CMK (cell line): ENCODE measurements at regions not wholly inside any gene's neighbourhood (a gene's known extent, or its start where the extent isn't known, plus 50 kb on each side); places are given as distances from the start of the nearest gene placed in this dataset.

Experiments
- DNase-seq: peaks from one replicate; pipeline ENCODE4 v3.0.0-alpha.2; 2010; ENCODE audit warnings: low read depth

DNA sequence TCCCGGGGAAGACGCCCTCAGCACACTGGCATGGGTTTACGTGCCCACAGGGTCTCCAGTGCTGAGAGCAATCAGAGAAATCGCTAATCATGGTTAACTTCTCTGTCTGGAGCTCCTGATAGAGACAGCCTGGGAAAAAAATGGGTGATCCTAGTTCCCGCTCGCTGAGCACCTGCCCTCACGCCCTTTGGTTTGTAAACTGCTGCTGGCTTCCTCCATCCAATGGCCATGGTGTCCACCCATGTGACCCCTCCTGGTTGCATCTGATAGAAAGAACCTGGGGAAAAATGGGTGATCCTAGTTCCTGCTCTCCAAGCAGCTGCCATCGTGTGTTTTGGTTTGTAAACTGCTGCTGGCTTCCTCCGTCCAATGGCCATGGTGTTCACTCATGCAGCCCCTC lies 402.2 kb downstream of the PRDM2 start:
- DNase-seq, result no peak

- no peak for DNase-seq
Observed at GRCh38 chr1:14103878-14104430, 404.0 kb downstream of the PRDM2 start.

DNA sequence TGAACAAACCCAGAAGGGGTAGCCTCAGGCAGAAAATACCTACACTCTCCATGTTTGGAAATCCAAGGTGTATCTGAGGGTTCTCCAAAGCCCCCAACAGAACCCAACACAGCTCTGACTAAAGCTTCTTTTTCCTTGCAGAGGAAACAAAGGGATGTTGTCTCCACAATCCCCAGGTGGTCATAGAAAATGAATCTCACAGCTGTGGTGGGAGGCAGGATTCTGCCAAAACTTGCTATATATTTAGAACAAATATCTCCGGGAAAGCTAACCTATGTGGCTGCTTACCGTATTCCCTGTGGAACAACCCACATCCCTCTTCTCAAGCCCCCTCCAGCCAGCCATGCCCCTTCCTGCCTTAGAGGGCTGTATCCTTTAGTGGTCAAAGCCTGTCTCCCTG lies 406.1 kb downstream of the PRDM2 start:
- DNase-seq, result no peak

DNA sequence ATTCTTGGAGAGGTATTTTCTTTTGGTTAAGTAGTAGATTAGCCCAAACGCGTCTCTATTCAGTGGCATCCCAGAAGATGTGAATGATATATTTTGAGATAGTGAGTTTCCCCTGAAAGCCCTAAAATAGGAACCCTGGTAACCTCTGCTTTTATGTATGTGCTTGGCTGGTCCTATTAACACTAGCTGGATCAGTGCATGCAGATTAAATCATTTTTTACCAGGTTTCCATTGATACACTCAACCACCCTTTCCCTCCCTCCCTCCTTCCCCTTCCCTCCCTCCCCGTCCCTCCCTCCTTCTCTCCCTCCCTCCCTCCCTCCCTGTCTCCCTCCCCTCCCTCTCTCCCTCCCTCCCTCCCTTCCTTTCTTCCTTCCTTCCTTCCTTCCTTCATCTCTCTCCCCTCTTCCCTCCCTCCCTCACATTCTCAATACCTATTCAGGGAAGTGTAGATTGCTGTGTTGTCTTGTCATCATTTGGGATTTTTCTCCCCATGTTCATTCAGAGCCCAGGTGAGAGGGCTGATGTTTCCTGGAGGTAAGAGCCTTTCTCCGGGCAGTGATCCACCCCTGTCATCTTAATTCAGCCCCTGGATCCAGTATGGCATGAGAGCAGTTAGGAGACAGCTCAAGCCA lies 406.8 kb downstream of the PRDM2 start:
- no peak for DNase-seq

DNA sequence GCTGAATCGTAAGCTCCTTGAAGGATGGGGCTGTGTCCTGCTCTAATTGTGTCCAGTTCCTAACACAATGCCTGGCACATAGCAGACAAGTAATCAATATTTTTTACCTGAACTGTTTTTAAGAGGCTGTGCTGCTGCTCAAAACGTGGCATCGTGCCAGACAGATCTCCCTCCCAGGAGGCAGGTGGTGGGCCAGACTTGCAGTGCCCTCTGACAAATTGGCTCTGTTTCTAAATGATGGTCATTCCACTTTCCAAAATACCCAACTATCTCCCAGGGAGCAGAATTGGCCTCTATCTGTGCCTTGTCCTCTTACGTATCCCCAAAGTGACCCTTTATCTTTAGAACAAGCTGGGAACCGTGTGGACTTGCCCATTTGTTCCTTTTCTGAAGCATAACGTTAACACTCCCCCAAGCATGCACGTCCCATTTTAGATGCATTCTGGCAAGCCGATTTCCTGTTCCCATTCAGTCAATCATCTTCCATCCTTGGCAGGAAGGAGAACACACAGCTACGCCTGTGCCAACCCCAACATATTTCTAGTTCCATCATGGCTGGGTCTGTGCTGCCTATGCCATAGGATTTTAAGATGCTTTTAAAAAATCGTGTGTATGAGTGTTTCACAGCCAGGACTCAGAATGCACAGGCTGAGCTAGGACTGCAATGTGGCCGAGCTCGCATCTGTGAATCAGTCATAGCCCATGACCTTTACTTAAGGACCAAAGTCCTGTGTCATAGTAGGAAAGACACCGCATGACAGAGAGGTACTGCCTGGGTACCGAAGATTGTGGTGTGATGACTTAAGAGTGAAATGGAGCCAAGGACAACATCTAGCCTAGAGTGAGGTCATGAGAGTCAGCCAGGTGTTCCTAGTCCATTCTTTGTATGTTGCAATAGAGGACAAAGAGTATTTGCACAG lies 408.6 kb downstream of the PRDM2 start:
- DNase-seq, result no peak

DNA sequence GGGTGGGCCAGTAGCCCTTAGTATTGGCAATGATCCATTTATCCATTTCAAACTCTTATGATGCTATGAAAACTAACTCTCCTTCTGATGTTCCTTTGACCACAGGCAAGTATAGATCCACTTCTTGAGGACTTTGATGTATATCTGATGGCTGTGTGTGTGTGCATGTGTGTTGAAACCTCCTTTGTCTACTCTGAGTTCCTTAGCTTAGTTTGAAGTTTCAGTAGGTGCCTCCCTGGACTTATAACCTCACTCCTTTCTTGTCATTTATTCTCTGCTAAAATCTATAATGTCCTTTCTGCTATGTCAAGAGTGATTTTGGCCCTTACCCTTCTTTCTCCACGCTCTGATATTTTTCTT lies 409.3 kb downstream of the PRDM2 start:
- no peak for DNase-seq

- no peak for DNase-seq
Observed at GRCh38 chr1:14110040-14110439, 410.1 kb downstream of the PRDM2 start.

- DNase-seq, result no peak
Observed at GRCh38 chr1:14111121-14111520, 411.1 kb downstream of the PRDM2 start.

- DNase-seq, result no peak
Observed at GRCh38 chr1:14112613-14113012, 412.6 kb downstream of the PRDM2 start.

DNA sequence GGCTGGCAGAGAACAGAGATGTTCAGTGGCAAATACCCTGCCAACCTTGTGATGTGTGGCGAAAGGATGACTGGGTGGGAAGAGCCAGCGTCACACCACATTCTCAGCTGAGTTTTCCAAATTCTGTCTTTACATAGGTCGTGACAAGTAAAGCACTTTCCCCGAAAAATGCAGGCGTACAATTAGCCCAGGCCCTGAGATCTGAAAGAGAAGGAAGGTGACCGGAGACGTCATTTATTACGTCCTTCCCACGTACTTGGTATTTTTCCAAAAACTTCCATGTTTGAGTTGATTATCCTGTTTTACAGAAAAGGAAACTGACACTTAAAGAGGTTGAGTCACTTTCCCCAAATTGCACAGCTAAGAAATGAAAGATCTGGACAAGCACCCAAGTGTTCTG lies 413.3 kb downstream of the PRDM2 start:
- no peak for DNase-seq

DNA sequence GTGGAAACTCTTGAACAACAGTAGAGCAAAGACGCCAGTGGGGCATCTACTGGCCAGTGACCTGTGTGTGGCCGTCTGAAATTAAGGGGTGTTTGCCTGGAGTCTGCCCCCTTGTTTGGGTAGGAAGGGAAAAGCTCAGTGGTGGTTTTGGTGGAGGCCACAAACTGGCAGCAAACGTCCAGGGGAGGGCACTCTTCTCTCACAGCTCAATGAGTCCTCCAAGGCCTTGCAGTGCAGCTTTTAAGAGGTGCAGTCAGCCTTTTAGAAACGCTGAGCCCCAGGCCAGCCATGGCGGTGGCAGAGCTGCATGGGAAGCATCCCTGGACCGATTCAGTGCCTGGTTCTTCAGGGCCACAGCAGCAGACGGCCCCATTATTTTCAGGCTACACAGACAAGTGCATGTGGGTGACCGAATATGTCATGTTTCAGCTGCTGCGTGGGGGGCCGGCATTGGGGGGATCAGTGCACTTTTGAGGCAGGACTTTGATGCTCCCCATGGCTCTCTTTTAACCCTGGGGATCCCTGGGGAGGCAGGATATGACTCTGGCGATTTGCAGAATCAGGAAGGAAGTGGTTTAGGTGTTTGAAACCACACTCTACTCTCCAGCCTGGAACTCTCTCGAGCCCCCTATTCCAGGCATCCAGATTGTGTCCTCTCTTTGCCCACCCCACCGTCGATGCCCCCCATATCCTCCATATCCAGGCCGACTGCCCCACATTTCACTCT lies 414.0 kb downstream of the PRDM2 start:
- DNase-seq, result no peak

GRCh38 chr1:14115976-14116375 lies 416.0 kb downstream of the PRDM2 start:
- DNase-seq, result no peak

GRCh38 chr1:14117700-14118099 lies 417.7 kb downstream of the PRDM2 start:
- no peak for DNase-seq

DNA sequence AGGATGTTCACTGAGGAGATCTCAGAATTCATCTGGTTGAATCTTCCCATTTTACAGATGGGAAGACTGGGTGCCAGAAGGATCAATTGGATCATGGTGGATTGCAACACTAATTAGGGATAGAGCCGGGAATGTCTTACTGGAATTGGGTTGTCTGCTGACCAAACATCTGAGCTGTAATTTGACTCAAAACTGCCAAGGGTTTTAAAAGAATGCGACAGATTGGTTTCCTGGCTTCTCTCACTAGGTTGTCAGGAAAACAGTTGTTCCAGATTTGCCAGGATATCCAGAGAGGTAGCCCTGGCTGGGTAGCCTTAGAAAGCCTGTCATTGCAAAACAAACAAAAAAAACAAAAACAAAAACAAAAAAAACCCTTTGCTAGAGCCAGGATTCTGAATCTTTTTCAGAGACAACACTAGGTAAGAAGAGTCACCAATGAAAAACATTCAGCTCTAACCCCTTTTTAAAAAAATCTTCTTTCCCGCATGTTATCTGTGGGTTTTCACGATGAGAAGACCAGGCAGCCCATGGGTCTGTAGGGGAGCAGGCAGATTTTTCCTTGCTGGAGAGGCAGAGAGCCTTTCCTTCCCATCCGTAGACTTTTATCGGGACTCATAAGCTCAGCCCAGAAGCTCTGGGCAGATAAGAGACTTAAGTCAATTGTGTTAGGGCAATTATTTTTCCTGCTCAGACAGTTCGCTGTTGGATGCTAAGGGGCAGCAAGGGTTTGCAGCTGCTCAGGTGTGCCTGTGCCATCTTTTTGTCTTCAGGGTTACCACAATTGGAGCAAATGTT lies 418.9 kb downstream of the PRDM2 start:
- no peak for DNase-seq

- no peak for DNase-seq
Observed at GRCh38 chr1:14120895-14121294, 420.9 kb downstream of the PRDM2 start.

DNA sequence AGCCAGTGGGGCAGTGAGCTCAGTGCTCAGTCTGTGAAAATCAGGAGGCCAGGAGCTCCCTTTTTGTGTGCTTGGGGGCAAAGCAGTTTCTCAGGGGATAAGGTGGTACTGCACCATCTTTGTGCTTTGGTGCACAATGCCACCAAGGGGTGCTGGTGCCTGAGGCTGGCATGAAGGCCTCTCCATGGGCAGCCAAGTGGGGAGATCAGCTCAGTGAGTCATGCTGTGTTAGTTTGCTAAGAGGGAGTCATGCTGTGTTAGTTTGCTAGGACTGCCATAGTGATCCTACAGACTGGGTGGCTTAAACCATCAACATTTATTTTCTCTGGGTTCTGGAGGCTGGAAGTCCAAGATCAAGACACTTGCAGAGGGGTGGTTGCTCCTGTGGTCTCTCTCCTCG lies 428.1 kb downstream of the PRDM2 start:
- DNase-seq, result no peak

- DNase-seq, result no peak
Observed at GRCh38 chr1:14129009-14129408, 429.0 kb downstream of the PRDM2 start.

GRCh38 chr1:14135070-14135469 lies 435.1 kb downstream of the PRDM2 start:
- DNase-seq, result no peak

- no peak for DNase-seq
Observed at GRCh38 chr1:14136152-14136763, 436.3 kb downstream of the PRDM2 start.

GRCh38 chr1:14136881-14137280 lies 436.9 kb downstream of the PRDM2 start:
- no peak for DNase-seq

GRCh38 chr1:14137411-14138134 lies 437.6 kb downstream of the PRDM2 start:
- DNase-seq, result no peak
